Activated CD8-positive, alpha-beta memory T cell treated with anti-CD3 and anti-CD28 coated beads, Interleukin-2, amount 50 U/mL, for 24 hours (primary cell): ENCODE measurements at regions not wholly inside any gene's neighbourhood (a gene's known extent, or its start where the extent isn't known, plus 50 kb on each side); places are given as distances from the start of the nearest gene placed in this dataset.
"Not testable (repeated sequence)": the region's sequence is repeated elsewhere in the genome, so short reads cannot be mapped to it uniquely, and the experiment has no call there.

Experiments used
- DNase-seq: peaks from one replicate; pipeline ENCODE4 v3.0.0-alpha.2; 2020; ENCODE audit errors: extremely low read depth

DNA sequence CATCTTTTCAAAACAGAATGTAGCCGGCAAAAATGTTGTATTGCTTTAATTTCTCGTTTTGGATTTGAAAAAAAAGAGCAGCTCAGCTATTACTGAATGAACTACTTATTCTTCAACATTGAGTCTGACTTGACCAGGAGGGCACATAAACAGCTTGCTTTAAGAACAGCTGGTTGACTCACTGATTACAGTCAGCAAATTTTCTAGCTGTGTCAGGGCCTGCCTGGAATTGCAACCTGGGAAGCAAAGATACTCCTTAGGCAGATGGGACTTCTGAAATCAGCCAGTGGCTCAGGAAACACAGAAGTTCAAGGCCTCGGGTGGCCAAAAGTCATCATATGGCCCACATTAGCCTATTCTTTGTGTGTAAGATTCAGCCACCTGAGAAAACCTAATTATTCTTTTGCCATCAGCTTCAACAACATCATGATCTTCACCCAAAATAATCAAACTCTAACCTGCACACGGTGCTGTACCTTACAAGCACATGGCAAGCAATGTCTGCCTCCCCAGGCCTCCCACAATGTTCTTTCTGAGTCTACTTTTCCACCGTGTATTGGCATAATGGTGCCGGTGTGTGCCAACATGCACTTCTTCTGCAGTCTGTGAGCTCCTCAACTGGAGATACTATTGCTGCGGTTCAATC is 307.2 kb downstream of the HHIPL2 start:
- DNase-seq, result no peak

DNA sequence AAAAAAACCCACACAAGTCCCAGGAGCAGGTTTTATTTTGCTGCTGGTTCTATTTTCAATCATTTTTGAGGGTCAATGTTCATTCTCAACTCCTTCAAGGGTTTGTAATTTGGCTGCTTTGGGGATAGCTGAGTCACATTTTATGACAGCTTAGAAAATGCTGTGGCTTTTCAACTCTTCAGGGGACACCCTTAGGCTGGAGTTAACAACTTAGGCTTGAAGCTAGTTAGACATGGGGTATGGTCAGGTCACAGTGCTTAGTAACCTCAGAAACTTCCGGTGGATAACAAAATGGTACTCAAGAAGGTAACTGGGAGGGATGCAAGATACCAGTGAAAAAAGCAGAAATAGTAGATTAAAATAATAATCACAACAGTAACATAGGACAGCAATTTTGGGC is 308.8 kb downstream of the HHIPL2 start:
- no peak for DNase-seq

DNA sequence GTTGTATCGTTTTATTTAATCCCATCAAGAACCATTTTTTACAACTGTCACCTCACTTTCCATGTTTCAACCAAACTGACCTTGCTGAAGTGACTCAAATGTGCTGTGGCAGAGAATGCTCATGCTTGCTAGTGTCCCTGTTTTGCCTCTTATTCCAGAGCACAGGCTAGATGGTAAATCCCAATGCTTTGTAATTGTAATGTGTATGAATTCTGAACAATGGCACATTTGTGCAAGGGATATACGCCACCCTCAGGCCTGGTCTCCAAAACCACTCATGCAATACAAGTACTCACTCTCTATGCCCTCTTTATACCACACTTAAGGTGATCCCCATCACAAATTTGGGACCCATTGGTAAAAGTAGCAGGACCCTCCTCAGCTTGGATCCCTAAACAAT is 313.6 kb downstream of the HHIPL2 start:
- no peak for DNase-seq

DNA sequence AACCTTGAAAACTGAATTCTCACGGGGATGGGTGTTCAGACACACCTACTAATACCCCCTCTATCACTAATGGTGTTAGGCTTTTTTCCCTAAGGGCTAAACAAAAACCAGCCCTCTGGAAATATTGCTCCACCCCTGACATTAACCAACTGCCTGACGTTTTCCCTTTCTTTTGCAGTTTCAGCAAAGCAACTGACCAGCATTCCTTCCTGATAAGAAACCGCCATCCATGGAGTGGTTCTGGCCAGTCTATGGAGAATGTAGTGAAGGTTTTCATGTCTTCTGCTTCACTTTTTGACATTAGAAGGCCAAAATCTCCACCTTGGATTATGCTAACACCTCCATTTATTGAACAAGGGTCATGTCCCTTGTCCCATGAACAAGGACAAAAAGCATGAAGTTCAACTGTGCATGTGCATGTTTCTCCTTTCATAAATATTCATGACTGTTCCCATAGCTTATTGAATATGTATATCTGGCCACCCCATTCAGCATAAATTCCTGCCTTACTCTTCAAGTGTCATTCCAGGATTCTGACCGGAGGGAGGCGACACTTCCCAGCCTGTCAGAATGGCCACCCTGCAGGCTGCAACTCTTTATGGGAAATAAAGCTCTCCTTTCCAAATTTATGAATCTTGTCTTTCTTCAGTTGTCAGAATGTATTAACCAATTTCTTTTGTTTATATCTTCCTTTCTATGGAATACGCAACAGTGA is 314.3 kb downstream of the HHIPL2 start:
- no peak for DNase-seq

DNA sequence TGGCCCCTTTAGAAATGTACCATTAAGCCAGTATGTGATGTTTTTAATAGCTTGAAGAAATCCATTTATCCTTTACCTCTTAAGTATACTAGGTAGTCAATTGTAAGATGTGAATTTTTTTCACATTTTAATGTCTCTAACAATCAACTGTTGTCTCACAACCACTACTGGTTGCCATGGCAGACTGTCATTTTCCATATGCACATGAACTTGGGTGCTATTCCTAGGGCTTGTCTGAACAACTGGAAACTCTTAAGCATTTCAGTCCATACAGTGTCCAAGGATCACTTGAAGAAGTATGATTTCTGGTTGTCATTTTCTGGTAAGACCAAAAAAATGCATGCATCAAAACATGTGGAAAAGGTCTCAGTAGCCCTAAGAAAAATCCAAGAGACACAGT is 315.1 kb downstream of the HHIPL2 start:
- DNase-seq, result no peak

DNA sequence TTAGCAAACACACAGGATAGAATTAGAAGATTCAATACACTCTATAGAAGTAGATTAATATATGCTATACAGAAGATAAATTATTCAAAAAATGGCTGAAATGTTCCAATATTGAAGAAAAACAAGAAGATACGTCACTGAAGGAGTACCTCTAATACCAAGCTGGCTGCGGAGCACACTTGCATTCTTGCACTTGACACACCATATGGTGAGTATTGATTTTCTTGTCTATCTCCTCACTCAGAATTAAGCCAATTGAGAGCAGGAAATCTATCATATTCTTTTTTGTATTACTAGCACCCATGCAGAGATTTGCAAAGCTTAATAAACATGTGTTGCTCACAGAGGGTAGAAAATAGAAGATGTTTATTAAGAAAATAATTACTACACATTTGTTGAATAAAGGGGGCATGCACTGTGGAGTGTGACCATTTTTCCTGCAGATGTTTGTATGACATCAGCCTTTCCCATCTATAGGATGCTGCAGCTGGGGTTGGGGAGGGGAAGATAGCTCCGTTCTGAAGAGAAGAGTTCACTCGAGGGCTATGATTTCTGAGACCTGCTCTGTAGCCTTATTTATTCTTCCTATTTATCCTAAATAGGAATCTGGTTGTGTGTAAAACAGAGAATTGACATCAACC is 318.1 kb downstream of the HHIPL2 start:
- no peak for DNase-seq

DNA sequence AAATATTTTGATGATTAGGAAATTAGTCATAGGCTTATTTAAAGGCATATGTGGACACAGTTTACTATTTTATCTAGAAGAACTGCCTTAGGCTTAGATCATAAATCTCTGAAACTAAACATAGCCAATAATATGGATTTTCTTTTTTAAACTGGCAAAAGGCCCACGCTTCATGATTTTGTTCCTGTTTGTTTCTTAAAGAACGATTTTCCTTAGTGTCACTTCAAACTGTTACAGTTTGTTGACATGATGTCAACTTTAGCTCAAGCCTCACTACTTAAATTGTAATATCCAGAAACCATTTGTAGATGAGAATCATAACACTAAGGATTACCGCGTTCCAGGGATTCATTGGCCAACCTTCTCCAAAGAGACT is 322.6 kb downstream of the HHIPL2 start:
- no peak for DNase-seq

DNA sequence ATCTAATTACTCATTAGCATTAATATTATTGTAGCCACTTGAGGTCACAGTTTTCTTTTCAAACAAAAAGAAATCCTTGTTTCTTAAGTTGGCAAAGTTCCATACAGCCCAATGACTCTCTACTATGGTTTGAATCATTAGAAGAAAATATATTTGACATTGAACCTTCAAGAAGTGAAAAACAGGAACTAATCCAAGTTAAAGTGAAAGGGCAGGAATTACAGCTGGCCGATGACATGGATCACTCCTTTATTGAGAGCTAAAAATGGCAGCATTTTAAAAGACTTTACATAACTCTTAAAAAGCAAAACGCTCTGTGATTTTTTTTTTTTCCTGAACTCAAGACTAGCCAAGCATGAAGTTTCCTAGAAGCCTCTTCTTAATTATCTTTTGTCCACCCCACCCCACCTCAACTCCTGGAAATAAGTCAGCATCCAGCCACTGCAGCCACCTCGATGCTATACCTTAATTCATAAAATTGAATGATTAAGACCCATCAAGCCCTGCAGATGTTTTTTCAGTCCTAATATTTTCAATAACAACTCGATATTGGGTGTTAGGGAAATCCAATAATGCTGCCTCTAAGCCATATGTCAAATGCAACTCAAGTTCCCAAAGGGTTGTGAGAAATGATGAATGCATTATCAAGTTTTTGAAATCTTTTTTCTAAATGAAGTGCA is 323.1 kb downstream of the HHIPL2 start:
- DNase-seq, result no peak

DNA sequence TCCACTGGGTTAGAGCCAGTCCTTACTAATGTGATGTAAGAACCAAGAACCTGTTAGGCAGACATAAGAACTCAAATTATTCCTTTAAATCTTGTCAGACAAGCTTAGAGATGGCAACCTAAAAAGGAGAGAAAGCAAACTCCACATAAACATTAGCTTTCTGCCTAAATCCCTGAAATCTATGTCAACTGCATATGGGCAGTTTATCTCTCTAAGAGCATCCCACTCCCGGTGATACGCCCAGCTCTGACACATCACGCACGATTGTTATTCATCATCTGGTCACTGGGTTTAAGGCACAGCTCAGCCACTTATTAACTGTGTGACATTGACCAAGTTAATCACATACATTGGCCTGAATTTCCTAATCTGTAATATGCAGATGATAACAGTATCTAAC is 323.7 kb downstream of the HHIPL2 start:
- no peak for DNase-seq

DNA sequence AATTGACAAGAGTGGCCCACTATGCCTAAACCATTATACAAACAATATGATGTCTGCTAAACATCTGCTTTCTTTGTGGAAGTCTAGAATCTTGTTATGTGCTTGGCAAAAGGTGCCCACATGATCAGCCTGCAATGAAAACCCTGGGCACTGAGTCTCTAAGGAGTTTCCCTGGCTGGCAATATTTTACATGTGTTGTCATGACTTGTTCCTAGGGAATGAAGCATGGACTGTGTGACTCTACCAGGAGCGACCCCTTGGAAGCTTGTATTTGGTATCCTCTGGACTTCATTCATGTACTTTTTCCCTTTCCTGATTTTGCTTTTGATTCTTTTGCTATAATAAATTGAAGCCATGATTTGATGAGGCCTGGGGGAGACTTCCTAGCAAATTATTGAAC is 324.9 kb downstream of the HHIPL2 start:
- DNase-seq, result no peak

DNA sequence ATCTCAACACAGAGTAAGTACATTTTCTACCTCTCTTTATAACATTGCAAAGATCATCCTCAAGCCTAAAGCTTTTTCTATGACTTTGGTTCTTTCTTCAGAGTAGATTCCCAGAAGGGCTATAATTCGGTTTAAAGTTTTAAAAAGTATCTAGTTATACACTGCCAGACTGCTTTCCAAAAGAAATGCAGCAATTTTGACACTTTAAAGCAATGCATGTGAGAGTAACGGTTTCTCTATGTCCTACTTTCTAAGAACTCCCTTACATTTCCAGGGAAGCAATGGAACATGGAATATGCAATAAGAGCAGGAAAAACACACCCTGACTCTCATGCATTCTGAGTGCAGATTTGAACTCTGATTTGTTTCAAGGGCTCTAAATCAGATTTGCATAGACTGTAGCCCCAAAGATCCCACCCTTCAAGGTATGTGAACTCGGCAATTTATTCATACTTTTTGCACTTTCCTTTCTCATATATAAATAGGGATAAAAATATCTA is 331.6 kb downstream of the HHIPL2 start:
- DNase-seq, result no peak

DNA sequence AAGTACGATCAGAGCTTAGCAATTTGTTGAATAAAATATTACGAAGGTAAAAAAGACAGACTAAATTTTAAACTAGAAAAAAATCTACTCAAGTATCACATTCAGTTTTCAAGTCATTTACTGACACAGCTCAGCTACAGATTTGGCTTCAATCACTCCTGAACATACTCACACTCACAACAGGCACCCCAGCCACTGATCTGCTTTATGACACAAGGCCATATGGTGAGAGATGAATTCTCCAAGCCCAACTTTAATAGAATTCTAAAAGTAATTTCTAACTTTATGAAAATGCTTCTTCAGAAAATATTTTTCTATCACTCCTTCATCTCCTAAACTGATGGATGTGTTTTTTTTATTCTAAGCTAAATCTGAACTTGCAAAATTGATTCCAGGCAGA is 337.1 kb downstream of the HHIPL2 start:
- no peak for DNase-seq

DNA sequence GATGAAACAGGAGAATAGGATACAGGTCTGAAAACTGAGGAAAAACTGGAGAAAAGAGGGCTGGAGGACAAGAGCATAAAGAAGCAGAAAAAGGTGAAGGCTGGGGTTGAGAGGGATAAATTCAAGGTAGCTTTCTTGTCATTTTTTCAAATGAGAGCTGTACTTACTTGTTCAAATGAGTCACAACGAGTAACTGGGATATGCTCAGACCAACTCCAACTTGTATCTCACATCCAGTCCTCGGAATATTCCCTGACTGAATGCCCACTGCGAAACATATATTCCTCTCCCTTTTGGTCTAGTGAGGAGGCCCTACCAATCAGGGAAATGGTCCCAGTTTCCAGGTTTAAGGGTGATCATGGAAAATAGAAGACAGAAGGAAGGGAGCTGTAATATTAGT is 343.4 kb downstream of the HHIPL2 start:
- DNase-seq, result no peak

DNA sequence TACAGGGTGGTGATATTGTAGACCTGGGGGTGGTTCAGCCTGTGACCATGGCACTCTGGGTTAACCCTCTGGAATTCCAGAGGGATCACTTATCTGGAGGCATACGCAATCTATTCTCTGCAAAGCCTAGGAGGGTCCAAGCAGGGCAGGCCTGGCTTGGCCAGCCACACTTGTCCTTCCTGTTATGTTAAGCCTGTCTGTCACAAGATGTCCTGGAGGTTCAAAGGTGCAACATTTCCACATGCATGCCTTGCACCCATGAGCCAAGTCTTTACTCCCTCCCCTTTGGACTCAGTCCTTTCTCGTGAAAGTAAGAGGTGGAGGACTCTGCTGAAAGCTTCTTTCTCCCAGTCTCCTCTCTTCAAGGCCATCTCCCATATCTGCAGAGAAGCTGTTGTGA is 345.1 kb downstream of the HHIPL2 start:
- no peak for DNase-seq

DNA sequence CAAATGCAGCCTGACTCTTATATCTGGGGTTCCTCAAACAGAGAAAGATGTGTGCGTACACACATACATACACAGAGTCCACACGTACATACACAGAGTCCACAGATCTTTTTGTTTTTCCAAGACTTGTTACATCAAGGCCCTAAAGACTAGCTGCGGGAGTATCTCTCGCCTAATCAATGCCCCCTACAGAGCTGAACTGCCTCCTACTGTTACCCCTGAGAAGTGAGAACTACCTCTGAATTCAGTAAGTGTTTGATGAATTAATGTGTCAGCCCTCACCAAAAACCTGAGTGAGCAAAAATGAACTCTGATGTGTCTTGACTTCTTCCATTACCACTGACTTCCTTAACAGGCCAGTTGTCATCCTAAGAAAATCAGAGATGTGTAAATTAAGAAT is 351.2 kb downstream of the HHIPL2 start:
- no peak for DNase-seq

DNA sequence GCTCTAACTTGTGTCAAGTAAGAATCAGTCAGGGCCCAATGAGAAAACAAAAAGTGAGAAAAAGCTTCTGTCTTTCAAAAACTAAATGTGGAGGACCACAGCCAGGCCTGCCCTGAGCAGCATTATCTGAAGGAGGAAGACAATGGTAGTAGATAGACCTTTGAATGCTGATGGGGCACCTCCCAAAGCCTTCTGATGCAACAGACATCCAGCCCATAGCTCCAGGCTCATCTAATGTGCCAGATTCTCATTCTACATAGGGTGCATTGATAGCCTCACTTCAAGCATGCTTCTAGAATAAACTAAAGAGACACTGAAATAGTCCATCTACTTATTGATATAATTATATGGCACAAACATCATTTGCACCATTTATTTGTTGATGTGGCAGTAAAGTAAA is 351.6 kb downstream of the HHIPL2 start:
- DNase-seq, result no peak

DNA sequence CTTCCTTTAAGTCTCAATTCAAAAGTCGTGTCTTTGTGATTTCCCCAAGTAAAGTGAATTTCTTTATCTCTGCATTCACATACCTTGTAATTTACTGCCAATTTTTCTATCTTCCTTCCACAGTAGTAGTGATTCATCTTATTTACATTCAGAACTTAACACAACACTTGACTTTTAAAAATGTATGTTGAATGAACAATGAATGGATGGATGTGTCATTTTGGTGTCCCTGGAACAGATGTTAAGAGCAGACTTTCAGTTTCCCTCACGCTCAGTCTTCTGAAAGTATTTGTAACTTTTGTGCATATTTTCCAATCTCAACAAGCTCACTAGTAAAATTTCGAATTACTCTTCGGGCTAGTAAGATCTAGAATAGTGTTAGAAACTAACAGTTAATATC is 352.0 kb downstream of the HHIPL2 start:
- DNase-seq, result no peak

DNA sequence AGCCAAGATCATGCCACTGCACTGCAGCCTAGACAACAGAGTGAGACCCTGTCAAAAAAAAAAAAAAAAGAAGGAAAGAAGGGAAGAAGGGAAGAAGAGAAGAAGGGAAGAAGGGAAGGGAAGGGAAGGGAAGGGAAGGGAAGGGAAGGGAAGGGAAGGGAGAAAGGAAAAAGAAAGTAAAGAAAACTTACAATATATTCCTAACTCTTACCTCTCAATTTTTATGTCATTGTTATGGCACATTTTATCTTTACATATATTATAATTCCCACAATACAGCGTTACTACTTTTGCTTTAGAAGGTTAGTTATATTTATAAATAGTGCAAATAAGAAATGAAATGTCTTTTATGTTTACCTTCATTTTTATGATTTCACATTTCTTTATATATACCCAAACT is 358.7 kb downstream of the HHIPL2 start:
- no peak for DNase-seq

DNA sequence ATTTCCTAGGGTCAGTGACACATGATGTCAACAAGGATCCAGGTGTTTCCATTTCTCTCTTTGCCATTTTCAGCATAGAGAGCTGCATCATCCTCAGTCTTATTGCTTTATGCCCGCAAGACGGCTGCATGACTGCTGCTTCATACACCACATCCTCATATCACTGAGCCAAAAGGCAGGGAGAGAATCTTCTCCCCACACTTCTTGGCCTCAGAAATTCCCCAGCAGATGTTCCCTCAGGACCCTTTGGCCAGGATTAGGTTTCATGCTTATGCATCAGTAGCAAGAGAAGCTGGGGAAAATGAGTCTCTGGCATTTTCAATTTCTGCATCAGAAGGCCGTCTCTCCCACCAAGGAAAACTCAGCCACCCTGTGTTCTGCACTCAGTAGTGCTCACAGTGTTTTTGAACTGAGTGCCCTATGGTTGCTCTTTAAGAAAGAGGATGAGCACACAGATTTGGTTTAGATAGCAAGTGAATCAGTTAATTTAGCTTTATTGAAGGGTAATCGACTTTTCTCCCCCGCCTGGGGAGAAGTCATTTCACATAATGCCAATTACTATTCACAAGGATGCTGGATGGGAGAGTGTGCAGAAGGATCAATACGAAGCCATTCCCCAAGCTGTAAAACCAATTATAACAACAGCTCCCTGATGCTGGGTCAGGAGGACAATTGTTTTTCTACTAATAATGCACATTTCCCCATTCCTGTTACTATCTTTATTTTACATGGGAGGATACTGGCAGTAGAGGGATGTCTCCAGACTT is 360.2 kb downstream of the HHIPL2 start:
- no peak for DNase-seq

DNA sequence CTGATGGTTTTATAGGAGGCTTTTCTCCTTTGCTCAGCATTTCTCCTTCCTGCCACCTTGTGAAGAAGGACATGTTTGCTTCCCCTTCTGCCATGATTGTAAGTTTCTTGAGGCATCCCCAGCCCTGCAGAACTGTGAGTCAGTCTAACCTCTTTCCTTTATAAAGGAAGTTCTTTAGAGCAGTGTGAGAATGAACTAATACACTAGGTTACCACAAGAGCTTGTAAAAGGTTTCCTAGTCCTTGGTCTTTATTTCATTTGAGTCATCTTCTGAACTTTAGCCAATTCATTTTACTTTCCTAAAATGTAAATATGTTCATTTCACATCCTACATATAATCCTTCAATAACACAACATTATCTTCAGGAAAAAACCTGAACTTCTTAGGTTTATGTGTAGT is 365.3 kb downstream of the HHIPL2 start:
- no peak for DNase-seq

DNA sequence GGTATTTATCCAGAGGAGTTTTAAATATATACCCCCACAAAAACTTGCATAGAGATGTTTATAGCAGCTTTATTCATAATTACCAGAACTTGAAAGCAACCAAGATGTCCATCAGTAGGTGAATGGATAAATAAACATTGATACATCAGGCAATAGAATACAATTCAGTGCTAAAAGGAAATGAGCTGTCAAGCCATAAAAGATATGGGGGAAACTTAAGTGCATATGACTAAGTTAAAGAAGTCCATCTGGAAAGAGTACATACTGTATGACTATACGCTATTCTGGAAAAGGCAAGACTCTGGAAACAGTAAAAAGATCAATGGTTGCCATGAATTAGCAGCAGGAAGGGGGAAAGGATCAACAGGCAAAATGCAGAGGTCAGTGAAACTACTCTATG is 366.7 kb downstream of the HHIPL2 start:
- DNase-seq, result no peak

DNA sequence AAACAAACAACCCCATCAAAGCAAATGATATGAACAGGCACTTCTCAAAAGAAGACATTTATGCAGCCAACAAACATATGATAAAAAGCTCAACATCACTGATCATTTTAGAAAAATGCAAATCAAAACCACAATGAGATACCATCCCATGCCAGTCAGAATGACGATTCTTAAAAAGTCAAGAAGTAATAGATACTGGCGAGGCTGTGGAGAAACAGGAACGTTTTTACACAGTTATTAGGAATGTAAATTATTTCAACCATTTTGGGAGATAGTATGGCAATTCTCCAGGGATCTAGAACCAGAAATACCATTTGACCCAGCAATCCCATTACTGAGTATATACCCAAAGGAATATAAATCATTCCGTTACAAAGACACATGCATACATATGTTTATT is 370.4 kb downstream of the HHIPL2 start:
- not testable (repeated sequence) for DNase-seq
